TTC549 (cell line): ENCODE measurements at regions not wholly inside any gene's neighbourhood (a gene's known extent, or its start where the extent isn't known, plus 50 kb on each side); places are given as distances from the start of the nearest gene placed in this dataset.

Experiments used
- FAIRE-seq: peaks from 2 replicates; lab custom pipeline; 2012; peaks lifted over from hg19 to GRCh38; lab: Jason Lieb, UNC

- no peak for FAIRE-seq
Observed at GRCh38 chr21:27636656-27637055, 669.8 kb upstream of the ADAMTS5 start.

- no peak for FAIRE-seq
Observed at GRCh38 chr21:27633631-27634030, 666.7 kb upstream of the ADAMTS5 start.

DNA sequence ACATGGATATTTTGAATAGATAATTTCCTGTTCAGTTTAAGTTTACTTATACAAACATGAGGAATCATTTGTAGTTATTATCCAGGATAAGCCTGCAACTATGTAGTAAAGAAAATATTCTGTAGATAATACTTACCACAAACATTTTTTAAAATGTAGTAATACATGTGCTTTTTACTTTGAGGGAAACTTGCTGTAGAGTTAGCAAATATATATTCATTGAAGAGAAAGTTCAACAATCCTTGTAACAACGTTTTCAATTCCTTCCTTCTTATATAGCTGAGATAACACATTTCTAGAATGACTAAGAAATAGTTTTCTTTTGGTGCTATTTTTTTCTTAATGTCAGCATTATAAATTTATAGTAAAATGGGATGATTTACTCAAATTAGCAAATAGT is 664.6 kb upstream of the ADAMTS5 start:
- FAIRE-seq = no peak

GRCh38 chr21:27622631-27623030 is 655.7 kb upstream of the ADAMTS5 start:
- no peak for FAIRE-seq

GRCh38 chr21:27614231-27614630 is 647.3 kb upstream of the ADAMTS5 start:
- FAIRE-seq = no peak

GRCh38 chr21:27606422-27606821 is 639.5 kb upstream of the ADAMTS5 start:
- no peak for FAIRE-seq

GRCh38 chr21:27596196-27596595 is 629.3 kb upstream of the ADAMTS5 start:
- no peak for FAIRE-seq

DNA sequence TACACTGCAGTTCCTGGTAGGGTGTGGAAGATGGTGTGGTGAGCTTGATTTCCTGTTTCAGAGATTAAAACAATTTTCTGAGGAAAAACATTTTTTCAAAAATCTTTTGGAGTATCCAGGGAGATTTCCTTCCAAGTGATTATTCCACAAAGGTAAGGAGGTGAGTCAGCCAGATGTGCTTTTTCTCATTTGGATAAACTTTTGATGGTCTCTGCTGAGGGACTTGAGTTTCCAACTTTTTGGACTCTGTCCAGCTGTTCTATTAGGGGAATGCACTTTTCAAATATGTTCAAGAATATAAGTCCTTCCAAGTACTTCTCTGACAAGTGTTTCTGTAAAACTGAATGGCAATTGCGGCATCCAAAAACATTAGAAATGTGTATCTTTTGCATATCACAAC is 628.8 kb upstream of the ADAMTS5 start:
- no peak for FAIRE-seq

GRCh38 chr21:27590271-27590670 is 623.4 kb upstream of the ADAMTS5 start:
- no peak for FAIRE-seq

DNA sequence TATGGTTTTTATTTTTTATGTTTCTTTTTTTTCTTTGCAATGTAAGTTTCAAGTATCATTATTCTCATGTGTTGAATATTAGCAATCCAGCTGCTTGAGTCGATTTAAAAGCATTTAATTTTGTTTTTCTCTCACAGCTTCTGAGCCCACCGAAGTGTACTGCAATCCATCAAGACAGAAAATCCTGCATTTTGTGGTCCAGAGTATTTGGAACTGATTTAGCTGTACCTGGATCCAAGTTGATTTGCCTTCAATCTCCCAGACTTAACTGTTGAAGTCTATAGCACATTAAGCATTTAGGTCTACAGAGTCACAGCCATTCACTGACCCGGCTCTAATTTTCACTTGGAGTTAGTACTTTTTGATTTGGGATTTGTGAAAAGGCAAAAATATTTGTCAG is 622.9 kb upstream of the ADAMTS5 start:
- FAIRE-seq = no peak

- FAIRE-seq = no peak
Observed at GRCh38 chr21:27586986-27587385, 620.1 kb upstream of the ADAMTS5 start.

DNA sequence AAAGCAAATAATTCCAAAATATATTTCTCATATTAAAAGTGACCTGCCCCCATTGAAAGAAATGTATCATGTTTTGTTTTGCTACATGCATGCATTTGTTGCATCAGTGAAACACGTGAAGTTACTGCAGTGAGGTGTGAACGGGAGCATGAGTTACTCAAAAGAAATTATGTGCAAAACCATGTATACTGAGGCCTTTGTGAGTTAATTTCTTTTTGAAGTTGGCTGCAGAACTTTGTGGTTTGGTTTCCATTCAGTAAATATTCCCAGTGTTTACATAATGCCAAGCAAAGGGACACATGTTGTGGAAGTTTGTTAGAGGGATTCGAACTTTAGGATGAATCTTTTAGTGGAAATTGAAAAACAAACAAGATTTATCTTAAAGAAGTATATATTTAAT is 619.4 kb upstream of the ADAMTS5 start:
- FAIRE-seq = no peak

GRCh38 chr21:27584256-27584655 is 617.4 kb upstream of the ADAMTS5 start:
- no peak for FAIRE-seq

- FAIRE-seq = no peak
Observed at GRCh38 chr21:27582948-27583430, 616.1 kb upstream of the ADAMTS5 start.

DNA sequence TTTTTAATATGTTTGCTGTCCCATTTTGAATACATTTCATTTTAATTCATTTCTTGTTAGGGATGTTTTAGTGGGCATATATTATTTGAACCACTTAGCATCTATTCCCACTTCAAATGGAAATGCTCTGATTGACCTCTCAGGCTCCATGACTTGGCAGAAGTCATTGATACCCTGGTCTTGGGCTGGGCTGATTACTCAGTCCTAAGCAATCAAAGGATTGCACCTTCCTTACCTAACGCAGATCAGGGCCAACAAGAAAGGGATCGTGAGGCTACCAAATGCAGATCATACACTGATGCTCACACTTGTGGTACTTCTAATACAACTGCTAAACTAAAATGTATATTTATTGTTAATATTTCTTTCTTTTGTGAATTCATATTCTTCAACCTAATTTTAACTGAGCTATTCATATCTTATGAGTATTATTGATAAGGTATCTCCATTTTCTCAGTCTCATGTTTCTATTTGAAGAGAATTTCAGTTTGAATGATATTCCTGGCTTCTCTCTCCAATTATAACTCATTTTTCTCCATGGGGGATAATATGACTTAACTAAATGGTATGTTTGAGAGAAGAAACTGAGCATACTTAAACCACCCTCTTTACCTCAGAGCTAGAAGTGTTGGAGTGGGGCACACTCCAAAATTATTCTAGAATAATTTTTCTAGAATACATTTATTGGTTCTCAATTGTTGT is 615.5 kb upstream of the ADAMTS5 start:
- no peak for FAIRE-seq

DNA sequence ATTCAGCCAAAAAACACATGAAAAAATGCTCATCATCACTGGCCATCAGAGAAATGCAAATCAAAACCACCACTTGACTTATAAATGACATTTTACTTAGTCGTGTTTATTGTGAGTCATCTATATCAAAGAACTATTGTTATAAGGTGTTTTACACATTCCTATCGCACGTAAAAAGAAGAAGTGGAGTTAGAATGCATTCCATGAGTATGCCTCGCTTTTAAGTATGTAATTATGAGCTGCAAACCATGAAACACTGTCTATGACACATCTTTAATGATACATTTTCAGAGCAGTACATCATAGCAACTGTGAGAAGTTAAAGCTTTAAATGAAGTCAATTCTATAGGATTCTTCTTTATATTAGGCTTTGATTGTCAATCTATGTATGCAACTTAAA is 614.3 kb upstream of the ADAMTS5 start:
- no peak for FAIRE-seq

GRCh38 chr21:27580276-27580675 is 613.4 kb upstream of the ADAMTS5 start:
- no peak for FAIRE-seq

DNA sequence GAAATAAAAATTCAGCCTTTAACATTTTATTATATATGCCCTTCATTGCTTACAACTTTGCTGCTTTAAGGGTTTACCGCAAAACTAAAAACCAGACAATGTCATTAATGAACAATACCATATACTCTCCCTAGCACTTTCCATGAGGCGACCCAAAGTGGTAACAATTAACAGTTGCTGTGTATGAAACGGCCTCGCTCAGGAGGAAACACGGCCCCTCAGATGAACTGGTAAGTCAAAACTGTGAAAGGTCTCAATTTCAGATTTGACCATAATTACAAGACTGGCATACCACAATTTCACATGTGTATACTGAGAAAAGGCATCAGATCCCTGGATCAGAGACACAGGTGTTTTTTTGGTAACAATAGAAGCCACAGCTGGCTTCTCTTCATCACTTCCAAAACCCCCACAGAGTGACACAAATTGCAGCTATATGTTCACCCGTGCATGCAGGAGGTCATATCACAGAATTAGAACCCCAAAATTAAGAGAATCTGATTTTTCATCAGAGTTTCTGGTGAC is 611.9 kb upstream of the ADAMTS5 start:
- FAIRE-seq = no peak

DNA sequence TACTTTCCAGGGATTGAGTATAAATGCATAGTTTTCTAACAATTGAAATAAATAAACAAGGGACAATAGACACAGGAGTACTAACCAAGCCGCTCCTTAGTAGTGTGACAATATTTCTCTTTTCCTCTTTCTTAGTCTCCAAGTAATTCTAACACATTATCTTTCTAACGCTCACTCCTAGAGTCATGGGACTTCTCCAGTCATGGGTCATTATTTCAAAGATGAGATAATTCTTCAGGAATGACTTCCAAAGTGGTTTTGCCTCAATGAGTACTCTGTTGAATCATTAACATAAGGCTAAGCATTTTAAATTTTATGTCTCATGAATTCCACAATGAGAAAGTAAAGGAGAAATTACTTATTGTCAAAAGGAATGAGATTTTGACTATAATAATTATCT is 605.8 kb upstream of the ADAMTS5 start:
- no peak for FAIRE-seq

DNA sequence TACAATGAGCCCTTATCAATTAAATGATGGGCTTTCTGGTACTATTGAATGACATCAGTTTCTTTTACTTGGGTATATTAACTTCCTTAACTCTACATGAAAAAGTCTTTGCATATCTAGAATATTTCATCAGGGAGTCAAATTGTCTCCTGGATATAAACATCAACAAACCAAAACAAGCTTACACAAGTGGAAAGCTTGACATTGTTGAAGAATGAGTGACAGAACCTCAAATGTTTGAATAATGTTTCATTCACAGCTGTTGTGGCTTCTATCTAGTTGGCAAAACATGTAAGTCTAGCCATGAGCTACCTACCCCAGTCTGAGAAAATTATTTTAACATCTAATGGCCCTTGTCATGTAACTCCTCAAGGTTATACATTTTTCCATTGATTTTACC is 604.8 kb upstream of the ADAMTS5 start:
- FAIRE-seq = no peak

GRCh38 chr21:27570306-27570868 is 603.5 kb upstream of the ADAMTS5 start:
- no peak for FAIRE-seq

DNA sequence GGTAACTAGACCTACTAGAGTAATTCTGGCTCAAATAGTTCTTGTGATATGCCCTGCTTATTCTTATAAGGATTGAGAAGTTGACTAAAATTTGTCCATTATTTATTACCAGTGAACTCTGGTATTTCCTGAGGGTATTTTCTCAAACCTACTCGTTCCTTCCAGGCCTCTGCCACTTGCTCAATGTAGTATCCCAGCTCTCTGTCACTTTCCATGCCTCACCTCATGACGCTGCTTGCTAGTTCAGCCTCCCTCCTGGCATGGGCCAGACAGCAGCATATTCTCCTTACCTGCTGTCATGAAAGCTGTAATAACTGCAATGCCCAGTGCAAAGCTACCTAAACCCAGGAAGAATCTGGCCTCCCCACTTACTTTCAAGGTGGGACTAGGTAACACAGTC is 602.9 kb upstream of the ADAMTS5 start:
- FAIRE-seq = no peak

- FAIRE-seq = no peak
Observed at GRCh38 chr21:27569091-27569490, 602.2 kb upstream of the ADAMTS5 start.

GRCh38 chr21:27567381-27567780 is 600.5 kb upstream of the ADAMTS5 start:
- FAIRE-seq = no peak
